Left ventricle myocardium inferior (tissue), 1 donor: ENCODE measurements at regions not wholly inside any gene's neighbourhood (a gene's known extent, or its start where the extent isn't known, plus 50 kb on each side); places are given as distances from the start of the nearest gene placed in this dataset.

Source experiments
- DNase-seq: peaks from one replicate; pipeline ENCODE4 v3.0.0-alpha.2; 2020
- H3K27ac ChIP-seq: fragments of 200-600 bp; replicated peaks from 2 replicates; pipeline ENCODE4 v1.8.0; 2021
- H3K27me3 ChIP-seq: fragments of 200-600 bp; 2 replicates; pipeline ENCODE4 v1.8.0; 2021; ENCODE audit warnings: low read depth
- H3K36me3 ChIP-seq: fragments of 200-600 bp; 2 replicates; pipeline ENCODE4 v1.8.0; 2021
- H3K4me1 ChIP-seq: fragments of 200-600 bp; 2 replicates; pipeline ENCODE4 v1.8.0; 2021
- H3K4me3 ChIP-seq: fragments of 200-600 bp; 2 replicates; pipeline ENCODE4 v1.8.0; 2021; ENCODE audit warnings: mild to moderate bottlenecking, moderate library complexity
- H3K9me3 ChIP-seq: fragments of 200-600 bp; replicated peaks from 2 replicates; pipeline ENCODE4 v1.8.0; 2021
- CTCF ChIP-seq: fragments of 200-600 bp; IDR thresholded peaks from 2 replicates; pipeline ENCODE4 v1.8.0; 2021; ENCODE audit warnings: antibody characterized with exemption, mild to moderate bottlenecking, borderline replicate concordance
- intact Hi-C: fragments of 100-400 bp; cut with micrococcal nuclease; formaldehyde crosslinking; loops from one replicate; pipeline ENCODE4 v1.11.0; 2022
- donor health status: DM: no; HTN: yes; CAD: no; lungs with severe emphysema.

- intact Hi-C loops = no loop called here
- no peak overlapping the region for H3K27ac ChIP-seq
- TF ChIP-seq CTCF = no peak
- no peak overlapping the region for H3K4me3 ChIP-seq
- DNase-seq = no peak
- no peaks in the 10 kb centered on the region for H3K4me1 ChIP-seq
- no peaks in the 10 kb centered on the region for H3K36me3 ChIP-seq
- H3K27me3 ChIP-seq = no peaks in the 10 kb centered on the region
- H3K9me3 ChIP-seq = no peaks in the 10 kb centered on the region
Observed at GRCh38 chr5:166346726-166347374, 1944.6 kb upstream of the WWC1 start.

- no peak for DNase-seq
- TF ChIP-seq CTCF = no peak
- no peaks in the 10 kb centered on the region for H3K4me1 ChIP-seq
- no peak overlapping the region for H3K27ac ChIP-seq
- no peak overlapping the region for H3K4me3 ChIP-seq
- no peaks in the 10 kb centered on the region for H3K36me3 ChIP-seq
- no peaks in the 10 kb centered on the region for H3K9me3 ChIP-seq
- intact Hi-C loops = no loop called here
- no peaks in the 10 kb centered on the region for H3K27me3 ChIP-seq
Observed at GRCh38 chr5:166349046-166349445, 1942.4 kb upstream of the WWC1 start.

GRCh38 chr5:166353580-166353979 is 1937.9 kb upstream of the WWC1 start:
- Histone ChIP-seq H3K4me1 (no peaks in the 10 kb centered on the region), H3K27me3 (no peaks in the 10 kb centered on the region), H3K27ac (no peak overlapping the region), H3K9me3 (peaks cover 2% of the 10 kb centered on the region), H3K36me3 (no peaks in the 10 kb centered on the region), H3K4me3 (no peak overlapping the region)
- intact Hi-C loops = no loop called here
- no peak for TF ChIP-seq CTCF
- DNase-seq = no peak

GRCh38 chr5:166354332-166354731 is 1937.1 kb upstream of the WWC1 start:
- Histone ChIP-seq H3K9me3 (peaks cover 3% of the 10 kb centered on the region), H3K27ac (no peak overlapping the region), H3K36me3 (no peaks in the 10 kb centered on the region), H3K4me3 (no peak overlapping the region), H3K4me1 (no peaks in the 10 kb centered on the region), H3K27me3 (no peaks in the 10 kb centered on the region)
- no peak for DNase-seq
- intact Hi-C loops = no loop called here
- TF ChIP-seq CTCF = no peak

GRCh38 chr5:166356096-166356495 is 1935.3 kb upstream of the WWC1 start:
- Histone ChIP-seq H3K36me3 (no peaks in the 10 kb centered on the region), H3K27me3 (no peaks in the 10 kb centered on the region), H3K4me1 (no peaks in the 10 kb centered on the region), H3K9me3 (peaks cover 10% of the 10 kb centered on the region), H3K4me3 (no peak overlapping the region), H3K27ac (no peak overlapping the region)
- no peak for TF ChIP-seq CTCF
- DNase-seq = no peak
- intact Hi-C loops = no loop called here
